ENCODE measurements at regions not wholly inside any gene's neighbourhood (a gene's known extent, or its start where the extent isn't known, plus 50 kb on each side); places are given as distances from the start of the nearest gene placed in this dataset.

DNA sequence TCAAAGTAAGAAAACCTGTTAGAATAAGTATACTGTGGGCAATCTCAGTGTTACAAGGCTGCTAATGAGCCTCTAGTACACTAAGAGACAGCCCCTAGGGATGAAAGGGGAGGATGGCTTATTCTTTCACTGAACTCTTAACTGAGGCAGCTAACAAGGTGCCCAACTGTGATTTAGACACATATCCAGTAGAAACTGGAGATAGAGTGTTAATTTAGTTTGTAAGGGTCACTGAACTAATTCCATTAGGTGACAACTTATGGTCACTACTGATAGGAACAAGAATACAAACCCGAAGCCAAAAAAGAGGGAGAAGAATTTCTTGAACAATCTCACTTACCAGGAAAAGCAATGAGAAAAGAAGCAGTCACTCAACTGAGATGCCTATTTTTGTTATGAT is 1010.6 kb downstream of the PCDH9 start:
- TF ChIP-seq RELA (CRISPR knock-in tag; IDR thresholded peaks at IDR 0.05; ENCODE audit: borderline replicate concordance) (no peak), TEAD4 (CRISPR knock-in tag; IDR thresholded peaks at IDR 0.05) (no peak), ZNF121 (CRISPR knock-in tag; IDR thresholded peaks at IDR 0.05) (no peak), ZNF232 (CRISPR knock-in tag; IDR thresholded peaks at IDR 0.05) (no peak)
- TF ChIP-seq, protein P1, sequence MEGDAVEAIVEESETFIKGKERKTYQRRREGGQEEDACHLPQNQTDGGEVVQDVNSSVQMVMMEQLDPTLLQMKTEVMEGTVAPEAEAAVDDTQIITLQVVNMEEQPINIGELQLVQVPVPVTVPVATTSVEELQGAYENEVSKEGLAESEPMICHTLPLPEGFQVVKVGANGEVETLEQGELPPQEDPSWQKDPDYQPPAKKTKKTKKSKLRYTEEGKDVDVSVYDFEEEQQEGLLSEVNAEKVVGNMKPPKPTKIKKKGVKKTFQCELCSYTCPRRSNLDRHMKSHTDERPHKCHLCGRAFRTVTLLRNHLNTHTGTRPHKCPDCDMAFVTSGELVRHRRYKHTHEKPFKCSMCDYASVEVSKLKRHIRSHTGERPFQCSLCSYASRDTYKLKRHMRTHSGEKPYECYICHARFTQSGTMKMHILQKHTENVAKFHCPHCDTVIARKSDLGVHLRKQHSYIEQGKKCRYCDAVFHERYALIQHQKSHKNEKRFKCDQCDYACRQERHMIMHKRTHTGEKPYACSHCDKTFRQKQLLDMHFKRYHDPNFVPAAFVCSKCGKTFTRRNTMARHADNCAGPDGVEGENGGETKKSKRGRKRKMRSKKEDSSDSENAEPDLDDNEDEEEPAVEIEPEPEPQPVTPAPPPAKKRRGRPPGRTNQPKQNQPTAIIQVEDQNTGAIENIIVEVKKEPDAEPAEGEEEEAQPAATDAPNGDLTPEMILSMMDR (IDR thresholded peaks at IDR 0.05): no peak
- TF ChIP-seq, protein P2, sequence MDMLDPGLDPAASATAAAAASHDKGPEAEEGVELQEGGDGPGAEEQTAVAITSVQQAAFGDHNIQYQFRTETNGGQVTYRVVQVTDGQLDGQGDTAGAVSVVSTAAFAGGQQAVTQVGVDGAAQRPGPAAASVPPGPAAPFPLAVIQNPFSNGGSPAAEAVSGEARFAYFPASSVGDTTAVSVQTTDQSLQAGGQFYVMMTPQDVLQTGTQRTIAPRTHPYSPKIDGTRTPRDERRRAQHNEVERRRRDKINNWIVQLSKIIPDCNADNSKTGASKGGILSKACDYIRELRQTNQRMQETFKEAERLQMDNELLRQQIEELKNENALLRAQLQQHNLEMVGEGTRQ (CRISPR knock-in tag; IDR thresholded peaks at IDR 0.05): no peak
- TF ChIP-seq, protein P3, sequence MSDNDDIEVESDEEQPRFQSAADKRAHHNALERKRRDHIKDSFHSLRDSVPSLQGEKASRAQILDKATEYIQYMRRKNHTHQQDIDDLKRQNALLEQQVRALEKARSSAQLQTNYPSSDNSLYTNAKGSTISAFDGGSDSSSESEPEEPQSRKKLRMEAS (CRISPR knock-in tag; IDR thresholded peaks at IDR 0.05): no peak
